AG09309 (cell line): ENCODE measurements at regions not wholly inside any gene's neighbourhood (a gene's known extent, or its start where the extent isn't known, plus 50 kb on each side); places are given as distances from the start of the nearest gene placed in this dataset.

Source experiments
- DNase-seq: peaks from one replicate; pipeline ENCODE4 v3.0.0-alpha.2; 2010; ENCODE audit warnings: low read depth
- H3K4me3 ChIP-seq: 2 replicates; pipeline ENCODE4 v1.5.1; 2011; ENCODE audit warnings: mild to moderate bottlenecking, low read depth, low read length, moderate library complexity; ENCODE audit not compliant: control insufficient read depth
- CTCF ChIP-seq: IDR thresholded peaks from 2 replicates; pipeline ENCODE4 v1.5.1; 2011; ENCODE audit warnings: mild to moderate bottlenecking, low read depth, low read length, inconsistent platforms; ENCODE audit not compliant: insufficient read depth, control insufficient read depth; ENCODE audit errors: missing control alignments

GRCh38 chr16:50988441-50988840 lies 162.6 kb downstream of the SALL1 start:
- H3K4me3 ChIP-seq = no peak overlapping the region
- TF ChIP-seq CTCF = no peak
- no peak for DNase-seq

- no peak for DNase-seq
- no peak for TF ChIP-seq CTCF
- H3K4me3 ChIP-seq = no peak overlapping the region
Observed at GRCh38 chr16:50986453-50986852, 164.6 kb downstream of the SALL1 start.

- no peak overlapping the region for H3K4me3 ChIP-seq
- no peak for TF ChIP-seq CTCF
Observed at GRCh38 chr16:50985733-50986132, 165.3 kb downstream of the SALL1 start.

DNA sequence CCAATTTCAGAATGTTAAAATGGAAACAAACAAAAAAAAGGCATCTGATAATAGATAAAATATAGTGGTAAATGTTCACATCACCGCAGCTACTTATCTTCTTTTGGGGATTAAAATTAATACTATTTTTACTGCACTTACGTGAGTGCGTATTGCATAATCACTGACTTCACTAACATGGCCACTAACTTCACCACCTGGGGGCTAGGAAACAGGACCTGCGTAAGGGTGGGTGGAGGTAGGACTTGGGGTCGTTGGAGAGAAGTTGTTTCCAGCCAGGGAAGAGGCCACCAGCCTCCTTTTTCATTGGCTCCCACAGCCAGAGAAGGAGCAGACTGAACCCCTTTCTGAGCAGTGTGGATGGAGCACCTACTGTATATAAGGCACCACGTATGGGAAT lies 166.4 kb downstream of the SALL1 start:
- DNase-seq = no peak
- H3K4me3 ChIP-seq = no peak overlapping the region
- no peak for TF ChIP-seq CTCF

More at GRCh38 chr16:50985733-50986132, 165.3 kb downstream of the SALL1 start:
- DNase-seq = no peak

GRCh38 chr16:50982808-50983207 lies 168.3 kb downstream of the SALL1 start:
- TF ChIP-seq CTCF = no peak
- no peak for DNase-seq
- no peak overlapping the region for H3K4me3 ChIP-seq

DNA sequence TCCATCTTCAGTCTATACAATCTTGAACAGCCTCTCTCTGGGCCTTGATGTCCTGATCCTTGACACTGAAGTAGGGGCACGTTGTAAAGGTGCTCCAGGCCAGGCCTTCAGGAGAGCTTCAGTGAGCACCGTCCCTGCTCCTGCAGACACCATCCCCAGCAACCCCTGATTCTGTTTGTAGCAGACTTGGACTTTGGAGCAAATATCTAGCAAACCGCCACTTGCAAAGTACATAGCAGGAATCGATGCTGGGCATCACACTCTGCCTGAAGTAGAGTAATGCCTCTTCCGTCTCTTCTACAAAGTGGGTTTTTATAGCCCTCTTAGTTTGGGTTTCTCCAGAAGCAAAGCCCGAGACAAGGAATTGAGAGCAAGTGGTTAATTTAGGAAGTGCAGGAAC lies 169.1 kb downstream of the SALL1 start:
- no peak for TF ChIP-seq CTCF
- H3K4me3 ChIP-seq = no peak overlapping the region
- DNase-seq = no peak

GRCh38 chr16:50980666-50981065 lies 170.4 kb downstream of the SALL1 start:
- TF ChIP-seq CTCF = no peak
- no peak overlapping the region for H3K4me3 ChIP-seq
- no peak for DNase-seq
